Bronchial epithelial cell (primary cell): ENCODE measurements at regions not wholly inside any gene's neighbourhood (a gene's known extent, or its start where the extent isn't known, plus 50 kb on each side); places are given as distances from the start of the nearest gene placed in this dataset.

ENCODE experiments used
- DNase-seq: peaks from one replicate; pipeline ENCODE4 v3.0.0-alpha.2; 2010; ENCODE audit warnings: low read depth
- FAIRE-seq: peaks from 2 replicates; lab custom pipeline; 2011; peaks lifted over from hg19 to GRCh38; lab: Jason Lieb, UNC
- H3K27me3 ChIP-seq: 2 replicates; pipeline ENCODE4 v1.5.1; 2011; ENCODE audit warnings: low read length; ENCODE audit not compliant: control insufficient read depth, insufficient read depth
- H3K36me3 ChIP-seq: 2 replicates; pipeline ENCODE4 v1.5.1; 2011; ENCODE audit warnings: low read length; ENCODE audit not compliant: control insufficient read depth, insufficient read depth
- H3K4me3 ChIP-seq: 2 replicates; pipeline ENCODE4 v1.5.1; 2011; ENCODE audit warnings: mild to moderate bottlenecking, low read depth, low read length, control low read depth
- CTCF ChIP-seq: IDR thresholded peaks from 2 replicates; pipeline ENCODE4 v1.5.1; 2011; ENCODE audit warnings: mild to moderate bottlenecking, moderate library complexity, low read length, control low read depth, inconsistent platforms; ENCODE audit not compliant: insufficient read depth, severe bottlenecking

GRCh38 chr9:86687788-86688187 is 259.5 kb downstream of the GAS1 start:
- H3K36me3 ChIP-seq = no peaks in the 10 kb centered on the region
- TF ChIP-seq CTCF = no peak
- no peaks in the 10 kb centered on the region for H3K27me3 ChIP-seq
- FAIRE-seq (no peak), DNase-seq (no peak)
- H3K4me3 ChIP-seq = no peak overlapping the region

- no peak for FAIRE-seq
Measured at GRCh38 chr9:86685556-86685955, 261.8 kb downstream of the GAS1 start.

GRCh38 chr9:86684148-86684547 is 263.2 kb downstream of the GAS1 start:
- DNase-seq = no peak
- no peaks in the 10 kb centered on the region for H3K27me3 ChIP-seq
- FAIRE-seq = no peak
- TF ChIP-seq CTCF = no peak
- no peak overlapping the region for H3K4me3 ChIP-seq
- no peaks in the 10 kb centered on the region for H3K36me3 ChIP-seq

More at GRCh38 chr9:86685556-86685955, 261.8 kb downstream of the GAS1 start:
- no peaks in the 10 kb centered on the region for H3K36me3 ChIP-seq
- DNase-seq = no peak
- no peak overlapping the region for H3K4me3 ChIP-seq
- no peak for TF ChIP-seq CTCF
- H3K27me3 ChIP-seq = no peaks in the 10 kb centered on the region

GRCh38 chr9:86682240-86682639 is 265.1 kb downstream of the GAS1 start:
- H3K4me3 ChIP-seq = no peak overlapping the region
- no peak for DNase-seq
- FAIRE-seq = no peak
- no peak for TF ChIP-seq CTCF
- H3K36me3 ChIP-seq = no peaks in the 10 kb centered on the region
- no peaks in the 10 kb centered on the region for H3K27me3 ChIP-seq

GRCh38 chr9:86679909-86680308 is 267.4 kb downstream of the GAS1 start:
- no peak for TF ChIP-seq CTCF

GRCh38 chr9:86676396-86676795 is 270.9 kb downstream of the GAS1 start:
- H3K4me3 ChIP-seq = no peak overlapping the region
- TF ChIP-seq CTCF = no peak
- FAIRE-seq (no peak), DNase-seq (peak; percentile 31)
- H3K36me3 ChIP-seq = no peaks in the 10 kb centered on the region
- H3K27me3 ChIP-seq = no peaks in the 10 kb centered on the region

More at GRCh38 chr9:86679909-86680308, 267.4 kb downstream of the GAS1 start:
- no peak for FAIRE-seq
- Histone ChIP-seq H3K4me3 (no peak overlapping the region), H3K36me3 (no peaks in the 10 kb centered on the region), H3K27me3 (no peaks in the 10 kb centered on the region)
- no peak for DNase-seq
